Smooth muscle cell (in vitro differentiated cells): ENCODE measurements at regions not wholly inside any gene's neighbourhood (a gene's known extent, or its start where the extent isn't known, plus 50 kb on each side); places are given as distances from the start of the nearest gene placed in this dataset.

Source experiments
- DNase-seq: peaks from one replicate; lab custom pipeline; 2025; ENCODE audit not compliant: unreplicated experiment; lab: John Stamatoyannopoulos, UW
- H2AFZ ChIP-seq: fragments of 200-600 bp; sonication (generic); 2 replicates; pipeline ENCODE4 v1.6.0; 2016; ENCODE audit warnings: antibody characterized with exemption, low read depth, mild to moderate bottlenecking
- H3F3A ChIP-seq: fragments of 200-600 bp; sonication (generic); 2 replicates; pipeline ENCODE4 v1.6.0; 2017; ENCODE audit warnings: antibody characterized with exemption, low read depth
- H3K27ac ChIP-seq: fragments of 200-600 bp; sonication (generic); 2 replicates; pipeline ENCODE4 v1.5.1; 2016; ENCODE audit warnings: low read depth, mild to moderate bottlenecking
- H3K27me3 ChIP-seq: fragments of 200-600 bp; sonication (generic); 2 replicates; pipeline ENCODE4 v1.6.1; 2016; ENCODE audit warnings: low read depth, mild to moderate bottlenecking
- H3K36me3 ChIP-seq: fragments of 200-600 bp; sonication (generic); 2 replicates; pipeline ENCODE4 v1.5.1; 2016; ENCODE audit warnings: low read depth
- H3K4me1 ChIP-seq: fragments of 200-600 bp; sonication (generic); 2 replicates; pipeline ENCODE4 v1.5.1; 2016; ENCODE audit warnings: low read depth
- H3K4me2 ChIP-seq: fragments of 200-600 bp; sonication (generic); 2 replicates; pipeline ENCODE4 v1.6.0; 2016; ENCODE audit warnings: mild to moderate bottlenecking
- H3K4me3 ChIP-seq: fragments of 200-600 bp; sonication (generic); 2 replicates; pipeline ENCODE4 v1.5.1; 2016; ENCODE audit warnings: mild to moderate bottlenecking
- H3K79me2 ChIP-seq: fragments of 200-600 bp; sonication (generic); 2 replicates; pipeline ENCODE4 v1.6.0; 2016; ENCODE audit warnings: low read depth, mild to moderate bottlenecking
- H3K9ac ChIP-seq: fragments of 200-600 bp; sonication (generic); 2 replicates; pipeline ENCODE4 v1.6.0; 2016; ENCODE audit warnings: low read depth
- H3K9me3 ChIP-seq: fragments of 200-600 bp; sonication (generic); replicated peaks from 2 replicates; pipeline ENCODE4 v1.5.1; 2016; ENCODE audit warnings: low read depth
- H4K20me1 ChIP-seq: fragments of 200-600 bp; sonication (generic); 2 replicates; pipeline ENCODE4 v1.6.0; 2016; ENCODE audit warnings: low read depth
- WGBS: methylation state at CpG from one replicate; pipeline ENCODE4 v1.1.7; 2016; ENCODE audit warnings: low lambda C conversion rate; 5-methylcytosine and 5-hydroxymethylcytosine counted together
- TF ChIP-seq, protein P1 (sequence below): fragments of 200-600 bp; sonication (generic); IDR thresholded peaks from 2 replicates; pipeline ENCODE4 v1.5.1; 2017; ENCODE audit warnings: borderline replicate concordance, mild to moderate bottlenecking, antibody characterized with exemption; ENCODE audit not compliant: insufficient read depth, poor library complexity, severe bottlenecking

- Histone ChIP-seq H3K4me2 (no peak overlapping the region), H3K4me1 (no peaks in the 10 kb centered on the region), H3K9me3 (no peaks in the 10 kb centered on the region), H3K27me3 (no peaks in the 10 kb centered on the region), H4K20me1 (no peaks in the 10 kb centered on the region), H3K36me3 (no peaks in the 10 kb centered on the region), H3K9ac (no peak overlapping the region), H3F3A (no peaks in the 10 kb centered on the region), H3K27ac (no peak overlapping the region), H3K79me2 (no peaks in the 10 kb centered on the region), H3K4me3 (no peak overlapping the region), H2AFZ (no peak overlapping the region)
- WGBS: 83% methylated on average over 4 of the region's 4 CpGs
- TF ChIP-seq, protein P1, sequence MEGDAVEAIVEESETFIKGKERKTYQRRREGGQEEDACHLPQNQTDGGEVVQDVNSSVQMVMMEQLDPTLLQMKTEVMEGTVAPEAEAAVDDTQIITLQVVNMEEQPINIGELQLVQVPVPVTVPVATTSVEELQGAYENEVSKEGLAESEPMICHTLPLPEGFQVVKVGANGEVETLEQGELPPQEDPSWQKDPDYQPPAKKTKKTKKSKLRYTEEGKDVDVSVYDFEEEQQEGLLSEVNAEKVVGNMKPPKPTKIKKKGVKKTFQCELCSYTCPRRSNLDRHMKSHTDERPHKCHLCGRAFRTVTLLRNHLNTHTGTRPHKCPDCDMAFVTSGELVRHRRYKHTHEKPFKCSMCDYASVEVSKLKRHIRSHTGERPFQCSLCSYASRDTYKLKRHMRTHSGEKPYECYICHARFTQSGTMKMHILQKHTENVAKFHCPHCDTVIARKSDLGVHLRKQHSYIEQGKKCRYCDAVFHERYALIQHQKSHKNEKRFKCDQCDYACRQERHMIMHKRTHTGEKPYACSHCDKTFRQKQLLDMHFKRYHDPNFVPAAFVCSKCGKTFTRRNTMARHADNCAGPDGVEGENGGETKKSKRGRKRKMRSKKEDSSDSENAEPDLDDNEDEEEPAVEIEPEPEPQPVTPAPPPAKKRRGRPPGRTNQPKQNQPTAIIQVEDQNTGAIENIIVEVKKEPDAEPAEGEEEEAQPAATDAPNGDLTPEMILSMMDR: no peak
- no peak for DNase-seq
Measured at GRCh38 chr4:27115221-27115620, 254.6 kb downstream of the STIM2 start.

- WGBS: 95% methylated on average over 1 of the region's 1 CpG
Measured at GRCh38 chr4:27117453-27117852, 256.8 kb downstream of the STIM2 start.

GRCh38 chr4:27119239-27119638 is 258.6 kb downstream of the STIM2 start:
- Histone ChIP-seq H3K4me1 (peaks cover 6% of the 10 kb centered on the region), H3K4me3 (no peak overlapping the region), H3K9me3 (no peaks in the 10 kb centered on the region), H3K4me2 (no peak overlapping the region), H3K27me3 (no peaks in the 10 kb centered on the region), H3F3A (no peaks in the 10 kb centered on the region), H4K20me1 (no peaks in the 10 kb centered on the region), H3K9ac (no peak overlapping the region), H2AFZ (no peak overlapping the region), H3K36me3 (no peaks in the 10 kb centered on the region), H3K27ac (no peak overlapping the region), H3K79me2 (no peaks in the 10 kb centered on the region)
- DNase-seq: no peak
- WGBS: 89% methylated on average over 5 of the region's 5 CpGs
- TF ChIP-seq, protein P1: no peak

More at GRCh38 chr4:27117453-27117852, 256.8 kb downstream of the STIM2 start:
- TF ChIP-seq, protein P1: no peak
- Histone ChIP-seq H3K9me3 (no peaks in the 10 kb centered on the region), H3F3A (no peaks in the 10 kb centered on the region), H3K9ac (no peak overlapping the region), H4K20me1 (no peaks in the 10 kb centered on the region), H3K27ac (no peak overlapping the region), H3K4me2 (no peak overlapping the region), H2AFZ (no peak overlapping the region), H3K4me1 (no peaks in the 10 kb centered on the region), H3K79me2 (no peaks in the 10 kb centered on the region), H3K36me3 (no peaks in the 10 kb centered on the region), H3K27me3 (no peaks in the 10 kb centered on the region), H3K4me3 (no peak overlapping the region)
- DNase-seq: no peak

- no peak overlapping the region for H3K27ac ChIP-seq
- no peaks in the 10 kb centered on the region for H4K20me1 ChIP-seq
- peaks cover 6% of the 10 kb centered on the region for H3K4me1 ChIP-seq
- H3K79me2 ChIP-seq: no peaks in the 10 kb centered on the region
- no peaks in the 10 kb centered on the region for H3K9me3 ChIP-seq
- H3K36me3 ChIP-seq: no peaks in the 10 kb centered on the region
- no peak for DNase-seq
- no peak overlapping the region for H3K4me2 ChIP-seq
- H3K27me3 ChIP-seq: no peaks in the 10 kb centered on the region
- 85% methylated on average over 5 of the region's 5 CpGs for WGBS
- TF ChIP-seq, protein P1: no peak
- H3F3A ChIP-seq: no peaks in the 10 kb centered on the region
- H3K9ac ChIP-seq: no peak overlapping the region
- H2AFZ ChIP-seq: no peak overlapping the region
- H3K4me3 ChIP-seq: no peak overlapping the region
Measured at GRCh38 chr4:27121830-27122229, 261.2 kb downstream of the STIM2 start.
